DND-41 (cell line): ENCODE measurements at regions not wholly inside any gene's neighbourhood (a gene's known extent, or its start where the extent isn't known, plus 50 kb on each side); places are given as distances from the start of the nearest gene placed in this dataset.

Source experiments
- CTCF ChIP-seq: IDR thresholded peaks from 2 replicates; pipeline ENCODE4 v1.5.1; 2012; ENCODE audit warnings: borderline replicate concordance, low read length, moderate library complexity, mild to moderate bottlenecking; ENCODE audit not compliant: poor library complexity, severe bottlenecking; ENCODE audit errors: extremely low read depth
- EZH2 ChIP-seq: IDR thresholded peaks from 3 replicates; pipeline ENCODE4 v1.6.1; 2012; ENCODE audit warnings: borderline replicate concordance, low read depth, mild to moderate bottlenecking, moderate library complexity, low read length, inconsistent platforms; ENCODE audit not compliant: severe bottlenecking

DNA sequence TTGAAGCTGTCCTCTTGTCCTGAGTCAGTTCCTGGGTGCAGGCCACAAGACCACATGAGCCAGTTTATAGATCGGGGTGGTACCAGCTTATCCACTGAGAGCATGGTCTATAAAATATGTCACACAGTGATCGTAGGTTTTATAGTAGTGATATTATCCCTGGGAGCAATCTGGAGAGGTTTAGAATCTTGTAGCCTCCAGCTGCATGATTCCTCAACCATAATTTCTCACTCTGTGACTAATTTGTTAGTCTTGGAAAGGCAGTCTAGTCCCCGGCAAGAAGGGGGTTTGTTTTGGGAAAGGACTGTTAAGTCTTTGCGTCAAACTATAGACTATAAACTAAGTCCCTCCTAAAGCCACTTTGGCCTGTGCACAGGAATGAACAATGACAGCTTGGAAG, 693.0 kb upstream of the CADM2 start:
- no peak for TF ChIP-seq CTCF
- TF ChIP-seq EZH2, result no peak
